GM18951 (cell line): ENCODE measurements at regions not wholly inside any gene's neighbourhood (a gene's known extent, or its start where the extent isn't known, plus 50 kb on each side); places are given as distances from the start of the nearest gene placed in this dataset.

ENCODE experiments used
- POLR2A ChIP-seq: IDR thresholded peaks from 4 replicates; pipeline ENCODE4 v1.6.1; 2011; ENCODE audit warnings: mild to moderate bottlenecking; ENCODE audit not compliant: insufficient read length, insufficient read depth; ENCODE audit errors: extremely low read depth
- in situ Hi-C: fragments of 300-500 bp; cut with MboI; formaldehyde crosslinking; loops from one replicate; pipeline ENCODE4 v1.12.0; 2022; ENCODE audit warnings: low sequenced_read_pairs, mixed read lengths, inconsistent platforms; ENCODE audit not compliant: unreplicated experiment

GRCh38 chr6:21348146-21348503 is 245.4 kb upstream of the SOX4 start:
- no peak for TF ChIP-seq POLR2A
- in situ Hi-C loops: no loop called here

- no peak for TF ChIP-seq POLR2A
- in situ Hi-C loops: no loop called here
Measured at GRCh38 chr6:21348504-21349195, 244.9 kb upstream of the SOX4 start.

- no peak for TF ChIP-seq POLR2A
- in situ Hi-C loops: no loop called here
Measured at GRCh38 chr6:21349834-21350233, 243.7 kb upstream of the SOX4 start.

- in situ Hi-C loops: no loop called here
- no peak for TF ChIP-seq POLR2A
Measured at GRCh38 chr6:21350926-21351325, 242.6 kb upstream of the SOX4 start.

- TF ChIP-seq POLR2A: no peak
- in situ Hi-C loops: no loop called here
Measured at GRCh38 chr6:21352131-21352530, 241.4 kb upstream of the SOX4 start.

GRCh38 chr6:21354805-21355238 is 238.7 kb upstream of the SOX4 start:
- in situ Hi-C loops: no loop called here
- no peak for TF ChIP-seq POLR2A

GRCh38 chr6:21355638-21356037 is 237.9 kb upstream of the SOX4 start:
- in situ Hi-C loops: no loop called here

GRCh38 chr6:21357262-21357661 is 236.3 kb upstream of the SOX4 start:
- in situ Hi-C loops: no loop called here
- no peak for TF ChIP-seq POLR2A

More at GRCh38 chr6:21355638-21356037, 237.9 kb upstream of the SOX4 start:
- TF ChIP-seq POLR2A: no peak

- in situ Hi-C loops: no loop called here
- TF ChIP-seq POLR2A: no peak
Measured at GRCh38 chr6:21359926-21360325, 233.6 kb upstream of the SOX4 start.

- in situ Hi-C loops: no loop called here
- TF ChIP-seq POLR2A: no peak
Measured at GRCh38 chr6:21360336-21360735, 233.2 kb upstream of the SOX4 start.

- TF ChIP-seq POLR2A: no peak
- in situ Hi-C loops: no loop called here
Measured at GRCh38 chr6:21367148-21367547, 226.4 kb upstream of the SOX4 start.

- no peak for TF ChIP-seq POLR2A
- in situ Hi-C loops: no loop called here
Measured at GRCh38 chr6:21367649-21368154, 225.8 kb upstream of the SOX4 start.

GRCh38 chr6:21371061-21371460 is 222.5 kb upstream of the SOX4 start:
- in situ Hi-C loops: no loop called here
- no peak for TF ChIP-seq POLR2A

GRCh38 chr6:21371676-21372171 is 221.8 kb upstream of the SOX4 start:
- TF ChIP-seq POLR2A: no peak
- in situ Hi-C loops: no loop called here

GRCh38 chr6:21375151-21376116 is 218.1 kb upstream of the SOX4 start:
- in situ Hi-C loops: no loop called here
- no peak for TF ChIP-seq POLR2A
